ENCODE measurements at regions not wholly inside any gene's neighbourhood (a gene's known extent, or its start where the extent isn't known, plus 50 kb on each side); places are given as distances from the start of the nearest gene placed in this dataset.

- TF ChIP-seq BACH2 (CRISPR knock-in tag; IDR thresholded peaks at IDR 0.05; ENCODE audit: borderline replicate concordance) (no peak), PATZ1 (CRISPR knock-in tag; IDR thresholded peaks at IDR 0.05; ENCODE audit: borderline replicate concordance) (no peak)
Measured at GRCh38 chr9:134495881-134496412, 145.7 kb upstream of the COL5A1 start.

Data from SK-N-SH treated with all-trans-retinoic acid at 6 μM for 48 hours (cell line).